Karpas-422 (cell line): ENCODE measurements at regions not wholly inside any gene's neighbourhood (a gene's known extent, or its start where the extent isn't known, plus 50 kb on each side); places are given as distances from the start of the nearest gene placed in this dataset.

Experiments
- DNase-seq: peaks from one replicate; pipeline ENCODE4 v3.0.0-alpha.2; 2015
- H2AFZ ChIP-seq: fragments of 200-600 bp; sonication (generic); 2 replicates; pipeline ENCODE4 v1.6.1; 2014; ENCODE audit warnings: antibody characterized with exemption, low read length, mixed read lengths
- H3K27ac ChIP-seq: fragments of 200-600 bp; sonication (generic); 2 replicates; pipeline ENCODE4 v1.5.1; 2014; ENCODE audit warnings: mild to moderate bottlenecking, low read length, moderate library complexity
- H3K27me3 ChIP-seq: fragments of 200-600 bp; sonication (generic); 2 replicates; pipeline ENCODE4 v1.6.1; 2014; ENCODE audit warnings: low read length, mixed read lengths
- H3K36me3 ChIP-seq: fragments of 200-600 bp; sonication (generic); 2 replicates; pipeline ENCODE4 v1.6.1; 2014; ENCODE audit warnings: low read length, mixed read lengths; ENCODE audit not compliant: insufficient read depth
- H3K4me1 ChIP-seq: fragments of 200-600 bp; sonication (generic); 2 replicates; pipeline ENCODE4 v1.6.1; 2014; ENCODE audit warnings: mild to moderate bottlenecking, low read length, mixed read lengths
- H3K4me2 ChIP-seq: fragments of 200-600 bp; sonication (generic); 2 replicates; pipeline ENCODE4 v1.6.1; 2014; ENCODE audit warnings: low read length, low read depth, mild to moderate bottlenecking; ENCODE audit not compliant: poor library complexity, severe bottlenecking
- H3K4me3 ChIP-seq: fragments of 200-600 bp; sonication (generic); 2 replicates; pipeline ENCODE4 v1.5.1; 2014; ENCODE audit warnings: mild to moderate bottlenecking, antibody characterized with exemption, low read length, mixed read lengths
- H3K79me2 ChIP-seq: fragments of 200-600 bp; sonication (generic); 2 replicates; pipeline ENCODE4 v1.6.1; 2014; ENCODE audit warnings: mild to moderate bottlenecking, low read length, mixed read lengths
- H3K9ac ChIP-seq: fragments of 200-600 bp; sonication (generic); 2 replicates; pipeline ENCODE4 v1.6.0; 2014; ENCODE audit warnings: low read length
- H3K9me2 ChIP-seq: fragments of 200-600 bp; sonication (generic), shearing (Covaris generic); replicated peaks from 2 replicates; pipeline ENCODE4 v1.6.0; 2014; ENCODE audit warnings: mild to moderate bottlenecking, low read length, moderate library complexity; ENCODE audit not compliant: insufficient read depth
- H3K9me3 ChIP-seq: fragments of 300-700, 200-600 bp; sonication (generic); 2 replicates; pipeline ENCODE4 v1.6.1; 2014; ENCODE audit warnings: low read length, mixed read lengths
- H4K20me1 ChIP-seq: fragments of 200-600 bp; sonication (generic); 2 replicates; pipeline ENCODE4 v1.6.1; 2014; ENCODE audit warnings: mild to moderate bottlenecking, antibody characterized with exemption, low read length, low read depth; ENCODE audit not compliant: insufficient read depth

DNA sequence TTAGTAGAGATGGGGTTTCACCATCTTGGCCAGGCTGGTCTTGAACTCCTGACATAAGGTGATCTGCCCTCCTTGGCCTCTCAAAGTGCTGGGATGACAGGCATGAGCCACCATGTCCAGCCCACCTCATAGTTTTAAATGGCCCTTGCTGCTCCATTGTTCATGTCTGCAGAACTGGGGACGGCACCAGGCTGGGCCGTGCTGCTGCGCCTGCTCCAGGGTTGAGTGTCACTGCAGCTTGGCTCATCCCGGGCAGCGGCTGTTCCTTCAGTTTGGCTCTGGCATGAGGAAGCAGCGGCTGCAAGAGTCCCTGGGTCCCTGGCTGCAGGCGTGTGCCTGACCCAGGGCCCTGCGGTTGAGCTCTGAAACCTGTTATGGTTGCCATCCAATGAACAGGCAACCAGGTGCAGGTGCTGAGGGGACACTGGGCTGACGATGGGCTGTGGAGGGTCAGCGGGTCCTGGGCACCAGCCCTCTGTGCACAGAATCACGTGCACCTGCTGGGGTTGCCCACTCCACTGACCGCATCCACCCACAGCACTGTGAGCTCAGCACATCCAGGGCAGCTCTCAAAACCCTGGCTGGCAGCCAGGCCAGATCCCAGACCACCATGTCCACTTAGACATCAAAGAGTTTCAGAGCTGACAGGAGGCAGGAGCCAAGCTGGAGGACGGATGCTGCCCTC, 70.2 kb upstream of the PPP2R2D start:
- H3K4me2 ChIP-seq: no peak overlapping the region
- H3K27ac ChIP-seq: no peak overlapping the region
- no peaks in the 10 kb centered on the region for H3K4me1 ChIP-seq
- H3K9me2 ChIP-seq: no peaks in the 10 kb centered on the region
- no peak overlapping the region for H3K4me3 ChIP-seq
- DNase-seq: no peak
- no peak overlapping the region for H3K9ac ChIP-seq
- no peaks in the 10 kb centered on the region for H3K36me3 ChIP-seq
- no peaks in the 10 kb centered on the region for H3K27me3 ChIP-seq
- H2AFZ ChIP-seq: no peak overlapping the region
- no peaks in the 10 kb centered on the region for H4K20me1 ChIP-seq
- no peaks in the 10 kb centered on the region for H3K9me3 ChIP-seq
- no peaks in the 10 kb centered on the region for H3K79me2 ChIP-seq

DNA sequence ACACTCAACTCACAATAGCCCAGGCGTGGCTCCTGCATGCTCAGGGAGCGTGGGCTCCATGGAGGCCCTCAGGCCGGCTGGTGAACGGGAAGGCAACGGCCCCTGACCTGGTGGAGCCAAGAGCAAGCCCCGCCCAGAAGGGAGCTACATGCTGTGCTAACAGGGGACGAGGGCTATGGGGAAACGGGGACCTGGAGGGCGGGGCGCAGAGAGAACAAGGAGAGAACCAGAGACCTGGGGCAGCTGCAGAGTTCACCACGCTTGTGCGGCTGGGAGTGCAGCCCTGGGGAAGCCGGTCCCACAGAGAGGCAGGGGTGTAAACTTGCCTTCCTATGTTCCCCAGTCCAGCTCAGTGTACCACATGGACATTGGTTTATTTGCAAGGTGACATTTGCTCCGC, 69.2 kb upstream of the PPP2R2D start:
- Histone ChIP-seq H3K4me3 (no peak overlapping the region), H4K20me1 (no peaks in the 10 kb centered on the region), H3K9me2 (no peaks in the 10 kb centered on the region), H3K27me3 (no peaks in the 10 kb centered on the region), H3K27ac (no peak overlapping the region), H3K4me2 (no peak overlapping the region), H3K9me3 (no peaks in the 10 kb centered on the region), H3K36me3 (no peaks in the 10 kb centered on the region), H3K9ac (no peak overlapping the region), H3K79me2 (no peaks in the 10 kb centered on the region), H2AFZ (no peak overlapping the region), H3K4me1 (no peaks in the 10 kb centered on the region)
- DNase-seq: no peak

DNA sequence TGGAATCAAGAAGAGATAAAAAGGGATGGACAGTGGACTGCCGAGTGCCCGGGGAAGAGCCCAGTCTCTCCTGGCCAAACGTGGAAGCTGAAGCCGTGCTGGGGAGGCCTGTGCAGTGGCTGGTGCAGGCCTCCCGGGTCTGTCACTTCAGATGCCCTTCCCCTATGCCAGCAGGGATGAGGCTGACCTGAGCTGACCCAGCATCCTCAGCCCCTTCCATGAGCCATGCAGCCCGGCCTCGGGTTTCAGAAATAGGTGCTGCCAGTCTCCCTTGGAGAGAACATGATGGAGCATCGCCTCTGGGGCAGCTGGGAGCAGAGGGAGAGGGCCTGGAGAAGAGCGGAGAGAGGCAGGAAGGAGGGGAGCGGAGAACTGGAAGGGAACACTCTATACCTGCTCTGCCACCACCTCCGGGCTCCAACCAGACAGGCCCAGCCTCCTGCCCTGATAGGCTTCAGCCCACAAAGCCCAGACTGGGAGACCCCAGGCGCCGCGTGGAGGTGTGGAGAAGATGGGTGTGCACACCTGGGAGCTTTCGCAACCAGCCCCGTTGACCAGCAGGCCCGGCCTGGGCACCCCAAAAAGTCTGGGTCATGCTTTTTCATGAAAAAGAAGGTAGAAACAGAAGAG, 68.6 kb upstream of the PPP2R2D start:
- Histone ChIP-seq H3K27ac (no peak overlapping the region), H3K9ac (no peak overlapping the region), H3K36me3 (no peaks in the 10 kb centered on the region), H3K9me2 (no peaks in the 10 kb centered on the region), H3K27me3 (no peaks in the 10 kb centered on the region), H3K4me3 (no peak overlapping the region), H3K4me1 (no peaks in the 10 kb centered on the region), H4K20me1 (no peaks in the 10 kb centered on the region), H3K4me2 (no peak overlapping the region), H3K79me2 (no peaks in the 10 kb centered on the region), H3K9me3 (no peaks in the 10 kb centered on the region), H2AFZ (no peak overlapping the region)
- no peak for DNase-seq

DNA sequence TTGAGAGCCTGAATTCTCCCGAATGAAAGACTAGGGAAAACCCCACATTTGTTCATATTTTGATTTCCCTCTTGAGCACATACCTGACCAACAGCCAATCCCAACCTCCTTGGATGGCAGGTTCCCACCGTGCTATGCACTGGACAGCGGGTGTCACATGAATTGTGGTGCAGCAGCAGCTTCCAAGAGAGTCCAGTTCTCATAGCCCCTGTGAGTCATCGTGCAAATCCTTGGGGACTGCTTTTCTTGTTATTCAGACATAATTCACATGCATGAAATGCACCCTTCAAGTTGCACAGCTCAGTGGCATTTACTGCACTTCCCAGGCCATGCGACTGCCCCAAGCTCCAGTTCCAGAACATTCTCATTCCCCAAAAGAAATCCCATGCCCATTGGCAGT, 67.8 kb upstream of the PPP2R2D start:
- no peaks in the 10 kb centered on the region for H3K9me2 ChIP-seq
- H3K79me2 ChIP-seq: no peaks in the 10 kb centered on the region
- no peaks in the 10 kb centered on the region for H3K36me3 ChIP-seq
- no peaks in the 10 kb centered on the region for H3K4me1 ChIP-seq
- no peaks in the 10 kb centered on the region for H3K9me3 ChIP-seq
- H3K4me3 ChIP-seq: no peak overlapping the region
- no peak for DNase-seq
- no peak overlapping the region for H2AFZ ChIP-seq
- H4K20me1 ChIP-seq: no peaks in the 10 kb centered on the region
- H3K4me2 ChIP-seq: no peak overlapping the region
- no peak overlapping the region for H3K27ac ChIP-seq
- no peak overlapping the region for H3K9ac ChIP-seq
- H3K27me3 ChIP-seq: no peaks in the 10 kb centered on the region

DNA sequence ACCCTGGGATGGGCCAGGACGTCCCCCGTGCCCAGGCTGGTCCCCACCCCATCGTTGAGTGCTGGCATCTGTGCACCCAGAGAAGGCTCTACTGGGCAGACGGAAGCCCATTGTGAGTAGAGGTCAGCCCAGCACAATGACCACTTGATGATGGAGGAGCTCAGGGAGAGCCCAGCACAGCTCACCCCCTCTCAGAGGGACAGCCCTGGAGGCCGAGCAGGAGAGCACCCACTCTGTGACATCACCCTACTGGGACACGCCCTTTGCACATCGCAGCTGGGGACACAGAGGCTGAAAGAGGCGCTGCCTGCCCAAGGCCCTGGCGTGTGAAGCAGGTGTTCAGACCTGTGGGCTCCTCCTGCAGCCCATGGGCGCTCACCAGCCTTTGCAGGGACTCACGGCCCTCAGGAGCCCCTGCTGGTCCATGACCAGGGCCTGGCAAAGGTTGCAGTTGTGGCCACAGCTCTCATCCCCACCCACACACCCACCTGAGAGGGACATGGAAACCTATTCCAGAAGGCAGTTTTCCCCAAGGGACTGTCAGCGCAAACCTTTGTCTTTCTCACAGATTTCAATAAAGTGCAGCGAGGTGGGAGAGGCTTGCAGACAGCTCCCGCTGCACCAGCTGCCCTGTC, 67.2 kb upstream of the PPP2R2D start:
- DNase-seq: no peak
- Histone ChIP-seq H3K4me3 (no peak overlapping the region), H2AFZ (no peak overlapping the region), H3K9me2 (no peaks in the 10 kb centered on the region), H3K9ac (no peak overlapping the region), H3K27ac (no peak overlapping the region), H3K79me2 (no peaks in the 10 kb centered on the region), H3K4me1 (no peaks in the 10 kb centered on the region), H3K27me3 (no peaks in the 10 kb centered on the region), H3K9me3 (no peaks in the 10 kb centered on the region), H3K36me3 (no peaks in the 10 kb centered on the region), H3K4me2 (no peak overlapping the region), H4K20me1 (no peaks in the 10 kb centered on the region)

DNA sequence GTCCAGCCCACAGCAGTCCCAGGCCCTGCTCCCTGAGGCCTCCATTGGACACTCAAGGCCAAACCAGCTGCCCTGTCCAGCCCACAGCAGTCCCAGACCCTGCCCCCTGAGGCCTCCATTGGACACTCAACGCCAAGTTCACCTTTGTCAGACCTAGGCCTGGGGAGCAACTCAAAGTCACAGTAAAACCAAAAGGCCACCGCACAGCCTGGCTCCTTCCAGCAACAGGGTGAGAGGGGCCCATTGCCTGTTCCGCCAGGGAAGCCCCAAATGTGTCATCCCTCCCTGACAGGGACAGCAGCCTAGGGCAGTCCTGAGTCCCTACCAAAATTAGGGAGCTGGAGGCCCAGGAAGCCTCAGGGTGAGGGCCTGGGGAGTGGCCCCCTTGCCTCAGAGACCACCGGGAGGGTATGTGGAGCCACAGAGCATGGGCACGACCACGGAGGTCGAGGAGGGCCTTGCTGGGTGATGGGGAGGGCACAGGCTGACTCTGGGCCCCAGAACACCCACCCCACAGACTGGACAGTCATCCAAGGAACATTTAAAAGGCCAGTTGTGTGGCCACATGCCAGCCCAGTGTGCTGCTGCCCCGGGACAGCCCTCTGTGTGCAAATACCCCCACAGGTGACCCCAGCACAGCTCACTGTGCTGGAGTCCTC, 66.5 kb upstream of the PPP2R2D start:
- no peak for DNase-seq
- Histone ChIP-seq H3K4me1 (no peaks in the 10 kb centered on the region), H2AFZ (no peak overlapping the region), H3K79me2 (no peaks in the 10 kb centered on the region), H3K9ac (no peak overlapping the region), H3K4me2 (no peak overlapping the region), H3K36me3 (no peaks in the 10 kb centered on the region), H3K9me2 (no peaks in the 10 kb centered on the region), H3K4me3 (no peak overlapping the region), H3K27ac (no peak overlapping the region), H3K9me3 (no peaks in the 10 kb centered on the region), H3K27me3 (no peaks in the 10 kb centered on the region), H4K20me1 (no peaks in the 10 kb centered on the region)

DNA sequence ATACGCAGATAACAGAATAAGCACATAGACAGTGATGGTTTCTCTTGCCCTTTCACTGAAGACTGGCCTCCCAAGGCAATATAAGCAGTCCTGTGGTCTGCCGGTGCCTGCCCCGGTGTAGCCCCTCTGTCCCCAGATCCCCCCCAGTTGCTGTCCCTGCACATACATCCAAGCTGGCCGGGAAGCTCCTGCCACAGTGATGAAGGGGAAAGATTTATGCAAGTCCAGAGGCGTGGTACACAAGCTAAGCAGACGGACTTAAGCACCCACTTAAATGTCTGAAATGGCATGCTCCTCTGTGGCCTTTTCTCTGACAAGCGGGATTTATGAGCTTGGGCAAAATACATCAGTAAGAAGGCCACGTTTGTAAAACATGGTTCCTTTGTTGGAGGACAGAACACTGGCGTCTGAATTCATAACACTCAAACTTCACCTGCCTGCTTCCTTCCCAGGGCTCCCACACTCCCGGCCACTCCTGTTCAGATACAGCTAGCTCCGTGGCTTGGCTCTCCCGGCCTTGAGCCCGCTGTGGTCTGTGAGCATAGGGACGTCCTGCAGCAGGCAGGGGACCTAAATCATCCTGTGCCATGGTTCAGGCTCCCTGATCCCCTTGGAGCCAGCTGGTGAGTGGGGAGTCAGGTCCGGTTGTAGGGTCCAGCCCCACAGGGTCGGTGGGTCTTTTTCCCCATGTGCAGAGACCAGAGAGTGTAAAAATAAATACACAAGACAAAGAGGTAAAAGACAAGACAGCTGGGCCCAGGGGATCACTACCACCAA, 61.7 kb upstream of the PPP2R2D start:
- H3K4me1 ChIP-seq: no peaks in the 10 kb centered on the region
- H3K9me2 ChIP-seq: no peaks in the 10 kb centered on the region
- H3K9ac ChIP-seq: no peak overlapping the region
- no peak overlapping the region for H3K4me2 ChIP-seq
- H3K79me2 ChIP-seq: no peaks in the 10 kb centered on the region
- H3K4me3 ChIP-seq: no peak overlapping the region
- H3K36me3 ChIP-seq: no peaks in the 10 kb centered on the region
- H2AFZ ChIP-seq: no peak overlapping the region
- H3K27me3 ChIP-seq: no peaks in the 10 kb centered on the region
- no peaks in the 10 kb centered on the region for H3K9me3 ChIP-seq
- H4K20me1 ChIP-seq: no peaks in the 10 kb centered on the region
- DNase-seq: no peak
- H3K27ac ChIP-seq: no peak overlapping the region
